Body of pancreas (tissue), 4 donors: ENCODE measurements at regions not wholly inside any gene's neighbourhood (a gene's known extent, or its start where the extent isn't known, plus 50 kb on each side); places are given as distances from the start of the nearest gene placed in this dataset.

Experiments
- ATAC-seq: fragments of 150-250 bp; one replicate; pipeline ENCODE4 v1.9.1; 2016
- DNase-seq, 4 donors: peaks; one replicate each; pipeline ENCODE4 v3.0.0-alpha.2; 2019
- H3K27ac ChIP-seq, 4 donors: fragments of 200-600 bp; sonication (generic); 1 replicate in 3 of 4; 2 replicates in 1 of 4; pipeline versions ENCODE4 v1.5.1 to v1.6.1; 2016 to 2019; ENCODE audit warnings: mild to moderate bottlenecking in 1 of 4, mixed read lengths in 1 of 4, moderate library complexity in 1 of 4
- H3K27me3 ChIP-seq, 2 donors: fragments of 200-600 bp; sonication (generic); one replicate each; pipeline ENCODE4 v1.6.0; 2016; ENCODE audit warnings: mild to moderate bottlenecking in 1 of 2
- H3K36me3 ChIP-seq, 2 donors: fragments of 200-600 bp; sonication (generic); replicated peaks in 1 of 2; 2 replicates each; pipeline ENCODE4 v1.5.1; 2016; ENCODE audit warnings: low read depth in 2 of 2; ENCODE audit not compliant: insufficient read depth in 1 of 2
- H3K4me1 ChIP-seq: fragments of 200-600 bp; sonication (generic); one replicate; pipeline ENCODE4 v1.6.0; 2016
- H3K4me3 ChIP-seq, 2 donors: fragments of 200-600 bp; sonication (generic); 1 replicate in 1 of 2; 2 replicates in 1 of 2; pipeline ENCODE4 v1.5.1; 2016 to 2019
- H3K9me3 ChIP-seq, 3 donors: fragments of 200-600 bp; sonication (generic); 1 replicate in 2 of 3; 2 replicates in 1 of 3; pipeline ENCODE4 v1.5.1; 2016
- CTCF ChIP-seq, 7 experiments: fragments of 450-650 bp in 4 of 7; fragments of 200-600 bp in 3 of 7; sonication (generic) in 3 of 7; IDR thresholded peaks; one replicate each; pipeline ENCODE4 v1.5.1; 2016 to 2019; ENCODE audit warnings: antibody characterized with exemption in 7 of 7
- POLR2A ChIP-seq, 3 donors: fragments of 450-650 bp; IDR thresholded peaks; one replicate each; pipeline ENCODE4 v1.6.1; 2016; ENCODE audit warnings: antibody characterized with exemption in 3 of 3, mild to moderate bottlenecking in 2 of 3
- WGBS, 2 donors: methylation state at CpG; one replicate each; pipeline ENCODE4 v1.1.5; 2017; 5-methylcytosine and 5-hydroxymethylcytosine counted together
- intact Hi-C: fragments of 100-400 bp; cut with DNase I; formaldehyde crosslinking; loops from one replicate; pipeline ENCODE4 v1.15.1; 2023

GRCh38 chr2:146997945-146998344 lies 846.9 kb upstream of the ACVR2A start:
- no peak for DNase-seq
- H3K9me3 ChIP-seq, result no peaks in the 10 kb centered on the region
- H3K36me3 ChIP-seq, result no peaks in the 10 kb centered on the region
- no peak overlapping the region for H3K4me3 ChIP-seq
- no peaks in the 10 kb centered on the region for H3K27me3 ChIP-seq
- H3K4me1 ChIP-seq, result no peaks in the 10 kb centered on the region
- intact Hi-C loops, result no loop called here
- no peak for ATAC-seq
- no peak overlapping the region for H3K27ac ChIP-seq
- TF ChIP-seq CTCF (IDR thresholded peaks at IDR 0.05) (no peak), POLR2A (IDR thresholded peaks at IDR 0.05) (no peak)
- WGBS, 2 donors, result 40 to 54% methylated on average over 2 of the region's 2 CpGs

GRCh38 chr2:146997488-146997887 lies 847.3 kb upstream of the ACVR2A start:
- TF ChIP-seq CTCF (IDR thresholded peaks at IDR 0.05) (no peak), POLR2A (IDR thresholded peaks at IDR 0.05) (no peak)
- H3K27me3 ChIP-seq, result no peaks in the 10 kb centered on the region
- no peak overlapping the region for H3K27ac ChIP-seq
- no peak for ATAC-seq
- no peak for DNase-seq
- no peaks in the 10 kb centered on the region for H3K36me3 ChIP-seq
- H3K9me3 ChIP-seq, result no peaks in the 10 kb centered on the region
- intact Hi-C loops, result no loop called here
- no peak overlapping the region for H3K4me3 ChIP-seq
- no peaks in the 10 kb centered on the region for H3K4me1 ChIP-seq

- TF ChIP-seq CTCF (IDR thresholded peaks at IDR 0.05) (no peak), POLR2A (IDR thresholded peaks at IDR 0.05) (no peak)
These were observed 850.6 kb upstream of the ACVR2A start for GRCh38 chr2:146994246-146994645.

GRCh38 chr2:146992466-146992865 lies 852.4 kb upstream of the ACVR2A start:
- no peak for DNase-seq
- Histone ChIP-seq H3K27me3 (no peaks in the 10 kb centered on the region), H3K36me3 (no peaks in the 10 kb centered on the region), H3K9me3 (no peaks in the 10 kb centered on the region), H3K4me1 (no peaks in the 10 kb centered on the region), H3K27ac (no peak overlapping the region), H3K4me3 (no peak overlapping the region)
- intact Hi-C loops, result no loop called here
- TF ChIP-seq POLR2A (IDR thresholded peaks at IDR 0.05) (no peak), CTCF (IDR thresholded peaks at IDR 0.05) (no peak)
- 75 to 80% methylated on average over 2 of the region's 2 CpGs for WGBS, 2 donors
- ATAC-seq, result no peak

More at GRCh38 chr2:146994246-146994645, 850.6 kb upstream of the ACVR2A start:
- Histone ChIP-seq H3K4me1 (no peaks in the 10 kb centered on the region), H3K27ac (no peak overlapping the region), H3K9me3 (no peaks in the 10 kb centered on the region), H3K36me3 (no peaks in the 10 kb centered on the region), H3K4me3 (no peak overlapping the region), H3K27me3 (no peaks in the 10 kb centered on the region)
- ATAC-seq (no peak), DNase-seq (no peak)
- 49 to 55% methylated on average over 1 of the region's 1 CpG for WGBS, 2 donors
- intact Hi-C loops, result no loop called here

DNA sequence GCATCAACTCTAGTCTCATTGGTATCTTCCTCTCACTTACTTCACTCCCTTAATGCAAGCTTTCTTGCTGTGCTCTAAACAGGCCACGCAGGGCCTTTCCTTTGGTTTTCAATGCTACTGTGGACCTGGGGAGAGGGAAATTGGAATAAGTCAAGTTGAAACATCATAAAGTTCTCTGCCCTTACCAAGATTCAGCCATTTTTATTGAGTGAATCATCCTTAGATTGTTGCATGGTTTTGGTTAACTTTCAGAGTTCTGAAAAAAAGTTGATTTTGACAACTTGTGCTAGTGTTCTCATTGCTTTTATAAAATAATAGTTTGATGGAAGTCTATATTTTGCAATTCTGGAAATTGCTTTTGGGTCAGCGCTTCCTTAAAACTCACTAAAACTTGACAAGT lies 852.8 kb upstream of the ACVR2A start:
- TF ChIP-seq CTCF (IDR thresholded peaks at IDR 0.05) (no peak), POLR2A (IDR thresholded peaks at IDR 0.05) (no peak)
- 78 to 86% methylated on average over 2 of the region's 2 CpGs for WGBS, 2 donors
- H3K36me3 ChIP-seq, result no peaks in the 10 kb centered on the region
- no peaks in the 10 kb centered on the region for H3K27me3 ChIP-seq
- no peak for ATAC-seq
- H3K9me3 ChIP-seq, result no peaks in the 10 kb centered on the region
- H3K4me1 ChIP-seq, result no peaks in the 10 kb centered on the region
- H3K27ac ChIP-seq, result no peak overlapping the region
- H3K4me3 ChIP-seq, result no peak overlapping the region
- DNase-seq, result no peak
- intact Hi-C loops, result no loop called here
